Activated CD4-positive, alpha-beta T cell treated with anti-CD3 and anti-CD28 coated beads for 4 hours (primary cell): ENCODE measurements at regions not wholly inside any gene's neighbourhood (a gene's known extent, or its start where the extent isn't known, plus 50 kb on each side); places are given as distances from the start of the nearest gene placed in this dataset.
"Not testable (repeated sequence)": the region's sequence is repeated elsewhere in the genome, so short reads cannot be mapped to it uniquely, and the experiment has no call there.

Experiments
- DNase-seq, 2 donors: peaks; one replicate each; pipeline ENCODE4 v3.0.0-alpha.2; 2020

DNA sequence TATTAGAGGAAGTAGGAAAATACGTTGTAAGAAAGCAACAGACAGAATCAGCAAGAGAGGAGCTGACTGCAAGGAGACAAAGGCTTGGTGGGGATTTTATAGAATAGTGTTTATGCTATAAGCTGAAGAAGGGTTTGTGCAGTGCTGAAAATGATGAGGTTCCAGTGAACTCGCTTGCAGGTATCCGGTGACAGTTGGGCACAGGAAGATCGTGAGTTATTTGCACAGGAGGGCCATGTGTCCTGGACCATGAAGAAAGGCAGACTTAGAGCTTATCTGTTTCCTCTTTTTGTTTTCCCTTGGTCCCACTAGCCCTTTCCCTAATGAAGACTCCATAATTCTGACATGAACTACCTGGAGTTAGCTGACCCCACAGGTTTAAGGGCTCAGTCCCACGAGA is 61.4 kb downstream of the NXNL2 start:
- no peak for DNase-seq

GRCh38 chr9:88604836-88605511 is 70.0 kb downstream of the NXNL2 start:
- no peak for DNase-seq

DNA sequence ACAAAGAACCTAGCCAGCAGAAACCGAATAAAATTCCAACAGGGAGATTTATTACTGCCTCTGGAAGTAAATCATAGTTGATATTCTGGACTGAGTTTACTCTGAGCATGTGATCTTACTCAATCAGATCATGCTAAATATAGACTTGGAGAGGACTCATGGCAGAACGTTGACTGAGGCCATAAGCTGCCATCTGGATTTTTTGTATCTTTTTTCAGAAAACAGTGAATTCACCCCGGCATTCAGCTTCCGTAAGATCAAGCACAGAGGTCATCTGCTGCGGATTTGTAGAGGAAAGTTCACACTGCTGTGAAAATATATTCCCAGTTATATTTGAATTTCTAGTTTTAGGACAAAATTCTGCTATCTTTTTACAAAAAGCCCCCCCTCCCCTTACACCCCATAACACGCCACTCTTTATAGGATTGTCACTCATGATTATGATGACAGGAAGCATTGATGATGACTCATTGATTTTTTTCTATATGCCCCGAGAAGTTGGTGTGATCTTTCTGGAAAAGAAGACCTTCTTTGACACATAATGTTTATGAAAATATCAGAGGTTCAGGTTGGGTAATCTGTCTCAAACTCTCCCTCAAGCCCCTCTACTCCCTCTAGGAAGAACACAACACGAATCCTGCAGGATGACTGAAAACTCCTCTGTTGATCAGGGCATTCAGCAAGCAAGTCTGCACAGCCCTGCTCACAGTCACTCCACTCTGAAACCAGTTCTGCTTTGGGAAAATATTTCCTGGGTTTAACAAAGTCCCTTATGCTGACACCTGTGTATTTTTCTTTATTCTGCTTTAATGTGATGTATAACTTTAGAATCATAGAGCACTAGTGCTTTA is 70.8 kb downstream of the NXNL2 start:
- DNase-seq, result no peak

DNA sequence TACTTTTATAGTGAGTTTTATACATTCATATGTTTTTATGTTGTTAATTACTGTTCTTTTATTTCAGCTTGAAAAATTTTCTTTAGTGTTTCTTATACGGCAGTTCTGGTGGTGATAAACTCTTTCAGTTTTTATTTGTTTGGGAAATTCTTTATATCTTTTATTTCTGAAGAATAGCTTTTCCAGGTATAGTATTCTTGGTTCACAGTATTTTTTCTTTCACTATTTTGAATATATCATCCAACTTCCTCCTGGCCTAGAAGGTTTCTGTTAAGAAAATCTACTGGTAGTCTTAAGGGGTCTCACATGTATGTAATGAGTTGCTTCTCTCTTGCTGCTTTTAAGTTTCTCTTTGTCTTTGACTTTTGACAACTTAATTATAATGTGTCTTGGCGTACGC is 79.4 kb downstream of the NXNL2 start:
- DNase-seq, result no peak

DNA sequence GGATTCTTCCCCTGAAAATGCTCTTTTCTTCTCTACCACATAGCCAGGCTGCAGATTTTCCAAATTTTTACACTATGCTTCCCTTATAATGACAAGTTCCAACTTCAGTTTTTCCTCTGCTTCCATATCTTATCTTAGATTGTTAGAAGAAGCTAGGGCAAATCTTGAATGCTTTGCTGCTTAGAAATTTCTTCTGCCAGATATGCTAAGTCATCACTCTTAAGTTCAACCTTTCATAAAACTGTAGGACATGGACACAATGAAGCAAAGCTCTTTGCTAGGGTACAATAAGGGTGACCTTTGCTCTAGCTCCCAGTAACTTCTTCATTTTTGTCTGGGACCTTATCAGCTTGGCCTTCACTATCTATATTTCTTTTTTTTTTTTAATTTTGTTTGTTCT is 88.7 kb downstream of the NXNL2 start:
- no peak for DNase-seq

- no peak for DNase-seq
Observed at GRCh38 chr9:88628114-88628513, 93.1 kb downstream of the NXNL2 start.

- no peak for DNase-seq
Observed at GRCh38 chr9:88628811-88629210, 93.8 kb downstream of the NXNL2 start.

DNA sequence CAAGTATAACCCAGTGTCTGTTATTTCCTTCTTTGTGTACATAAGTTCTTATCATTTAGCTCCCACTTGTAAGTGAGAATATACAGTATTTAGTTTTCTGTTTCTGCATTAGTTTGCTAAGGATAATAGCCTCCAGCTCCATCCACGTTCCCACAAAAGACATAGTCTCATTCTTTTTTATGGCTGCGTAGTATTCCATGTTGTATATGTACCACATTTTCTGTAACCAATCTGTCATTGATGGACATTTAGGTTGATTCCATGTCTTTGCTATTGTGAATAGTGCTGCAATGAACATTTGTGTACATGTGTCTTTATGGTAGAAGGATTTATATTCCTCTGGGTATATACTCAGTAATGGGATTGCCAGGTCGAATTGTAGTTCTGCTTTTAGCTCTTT is 95.6 kb downstream of the NXNL2 start:
- not testable (repeated sequence) for DNase-seq

DNA sequence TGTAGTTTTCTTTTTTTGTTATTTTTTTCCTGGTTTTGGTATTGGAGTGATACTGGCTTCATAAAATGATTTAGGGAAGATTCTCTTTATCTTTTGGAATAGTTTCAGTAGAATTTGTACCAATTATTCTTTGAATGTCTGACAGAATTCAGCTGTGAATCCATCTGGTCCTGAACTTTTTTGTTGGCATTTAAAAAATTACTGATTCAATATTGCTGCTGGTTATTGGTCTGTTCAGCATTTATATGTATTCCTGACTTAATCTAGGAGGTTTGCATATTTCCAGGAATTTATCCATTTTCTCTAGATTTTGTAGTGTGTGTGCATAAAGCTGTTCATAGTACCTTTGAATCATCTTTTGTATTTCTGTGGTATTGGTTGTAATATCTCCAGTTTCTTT is 100.2 kb downstream of the NXNL2 start:
- no peak for DNase-seq

GRCh38 chr9:88641456-88642240 is 106.7 kb downstream of the NXNL2 start:
- DNase-seq, result no peak

GRCh38 chr9:88642336-88642735 is 107.4 kb downstream of the NXNL2 start:
- no peak for DNase-seq

DNA sequence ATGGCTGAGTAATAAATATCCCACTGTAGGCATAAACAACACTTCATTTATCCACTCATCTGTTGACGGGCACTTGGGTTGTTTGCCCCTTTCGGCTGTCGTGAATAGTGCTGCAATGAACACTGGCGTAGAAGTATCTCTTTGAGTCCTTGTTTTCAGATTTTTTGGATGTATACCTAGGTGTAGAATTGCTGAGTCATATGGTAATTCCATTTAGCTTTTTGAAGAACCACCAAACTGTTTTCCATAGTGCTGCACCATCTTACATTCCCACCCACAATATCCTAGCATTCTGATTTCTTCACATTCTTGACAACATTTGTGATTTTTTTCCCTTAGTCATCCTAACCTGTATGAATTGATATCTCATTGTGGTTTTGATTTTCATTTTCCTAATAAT is 109.0 kb downstream of the NXNL2 start:
- no peak for DNase-seq

- no peak for DNase-seq
Observed at GRCh38 chr9:88645172-88645878, 110.3 kb downstream of the NXNL2 start.

DNA sequence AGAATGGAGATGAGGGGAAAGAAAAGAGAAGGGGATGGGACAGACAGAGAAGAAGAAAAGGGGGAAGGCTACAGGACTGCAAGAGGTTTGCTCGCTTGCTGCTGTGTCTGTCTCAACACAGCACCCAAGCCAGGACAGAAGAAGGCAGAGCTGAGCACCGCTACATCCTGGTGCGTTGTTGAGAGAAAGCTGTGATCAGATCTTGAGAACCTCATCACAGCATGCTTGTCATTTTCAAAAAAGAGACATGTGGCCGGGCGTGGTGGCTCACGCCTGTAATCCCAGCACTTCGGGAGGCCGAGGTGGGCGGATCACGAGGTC is 110.9 kb downstream of the NXNL2 start:
- no peak for DNase-seq

DNA sequence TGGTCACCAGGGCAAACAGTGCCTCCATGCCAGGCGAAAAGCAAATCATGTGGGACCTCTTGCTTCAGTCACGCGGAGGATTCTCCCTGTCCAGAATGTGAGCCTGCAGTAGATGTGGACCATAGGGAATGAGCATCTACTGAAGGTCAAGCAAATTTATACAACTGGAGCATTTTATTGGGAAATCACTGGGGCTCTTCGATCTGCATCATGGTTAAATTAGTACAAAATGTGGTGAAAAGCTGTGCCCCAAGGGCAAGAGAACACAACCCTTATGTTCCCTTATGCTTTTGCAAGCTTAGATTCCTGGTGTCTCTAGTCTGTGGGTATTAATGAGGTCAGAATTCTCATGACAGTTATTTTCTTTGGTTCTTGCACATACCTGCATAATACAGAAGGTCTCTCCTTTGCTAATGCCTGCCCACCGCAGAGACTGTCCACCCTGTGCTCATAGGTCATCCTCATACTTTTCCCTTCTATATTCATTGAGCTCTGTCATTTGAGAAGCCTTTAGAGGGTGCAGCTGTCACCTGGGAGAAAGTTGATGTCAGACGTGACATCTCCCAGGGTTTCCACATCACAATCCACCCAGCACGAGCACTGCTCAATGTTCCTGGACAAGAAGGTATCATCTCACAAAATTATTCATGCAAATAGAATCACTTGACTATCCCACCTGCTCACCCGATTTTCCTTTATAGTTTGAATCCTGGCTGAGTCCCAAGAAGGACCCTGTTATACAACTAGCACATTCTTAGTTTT is 111.7 kb downstream of the NXNL2 start:
- no peak for DNase-seq

DNA sequence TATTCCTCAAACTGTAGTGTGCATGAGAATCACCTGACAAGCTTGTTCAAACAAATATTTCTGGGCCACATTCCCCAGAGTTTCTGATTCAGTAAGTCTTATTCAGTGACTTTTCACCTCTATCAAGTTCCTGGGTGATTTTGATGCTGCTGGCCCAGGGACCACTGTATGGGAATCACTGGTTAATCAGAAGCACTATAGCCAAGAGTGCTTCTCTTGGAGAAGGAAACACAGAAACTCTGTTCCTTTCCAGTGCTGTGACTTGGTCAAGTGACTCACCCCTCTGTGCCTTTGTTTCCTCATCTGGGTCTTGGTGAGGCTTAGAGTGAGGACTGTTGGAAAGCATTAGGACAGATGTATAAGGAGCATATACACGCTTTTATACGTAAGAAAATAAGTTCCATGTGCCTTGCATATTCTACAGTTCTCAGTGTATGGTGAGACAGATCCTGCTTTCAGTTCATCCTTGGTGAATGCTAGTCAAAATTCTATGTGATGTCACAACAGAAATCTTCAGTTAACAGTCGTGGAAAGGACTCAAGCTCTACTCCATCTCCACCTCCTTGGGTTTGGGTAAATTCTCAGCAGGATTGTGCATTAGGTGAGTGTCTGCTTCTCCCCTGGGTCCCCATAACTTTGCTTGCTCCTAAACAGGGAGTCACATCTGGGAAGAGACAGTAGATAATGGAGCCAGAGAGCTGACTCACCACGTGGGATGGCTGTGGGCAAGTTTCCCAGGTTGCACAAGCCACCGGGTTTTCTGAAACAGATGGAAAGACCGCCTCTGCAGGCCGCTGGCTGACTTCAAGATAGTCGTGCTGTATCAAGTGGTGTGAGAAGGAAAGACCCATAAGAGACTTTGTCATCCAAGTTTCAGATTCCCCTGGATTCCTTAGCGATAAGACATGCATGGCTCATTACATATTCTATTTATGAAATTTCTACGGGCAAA is 117.0 kb downstream of the NXNL2 start:
- DNase-seq, result no peak

DNA sequence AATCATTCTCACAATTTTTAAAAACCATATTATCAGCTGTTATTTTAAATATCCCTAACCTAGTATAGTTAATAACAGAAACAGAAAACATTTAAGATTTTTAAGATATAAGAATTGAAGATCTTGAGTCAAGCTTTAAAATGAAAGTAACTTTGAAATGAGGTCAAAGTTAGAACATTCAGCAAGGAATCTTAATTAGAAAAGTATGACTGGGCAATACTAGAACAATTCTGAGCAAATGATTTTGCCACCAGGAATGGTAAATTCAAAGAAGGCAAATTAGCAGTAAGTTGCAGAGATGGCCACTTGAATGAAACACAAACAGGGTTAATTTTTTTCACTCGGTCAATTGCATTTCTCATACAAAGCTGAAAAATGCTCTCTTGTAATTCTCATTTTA is 117.9 kb downstream of the NXNL2 start:
- no peak for DNase-seq

DNA sequence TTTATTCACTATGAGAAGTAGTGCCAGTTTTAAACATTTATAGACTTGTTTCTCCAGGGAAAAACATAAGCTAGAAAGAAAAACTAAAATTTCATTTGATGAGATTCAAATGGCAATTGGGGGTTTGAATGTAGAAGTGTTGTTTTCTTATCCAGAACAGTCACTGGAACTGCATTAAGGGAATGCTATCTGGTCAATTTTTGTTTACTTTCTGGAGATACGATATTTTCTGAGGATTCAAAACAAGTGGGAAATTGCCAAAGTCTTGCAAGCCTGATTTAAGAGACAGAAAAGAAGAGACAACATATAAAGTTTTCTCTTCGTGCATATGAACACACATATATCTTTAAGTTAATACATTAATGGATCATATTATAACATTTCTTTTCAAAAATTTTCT is 118.4 kb downstream of the NXNL2 start:
- no peak for DNase-seq

DNA sequence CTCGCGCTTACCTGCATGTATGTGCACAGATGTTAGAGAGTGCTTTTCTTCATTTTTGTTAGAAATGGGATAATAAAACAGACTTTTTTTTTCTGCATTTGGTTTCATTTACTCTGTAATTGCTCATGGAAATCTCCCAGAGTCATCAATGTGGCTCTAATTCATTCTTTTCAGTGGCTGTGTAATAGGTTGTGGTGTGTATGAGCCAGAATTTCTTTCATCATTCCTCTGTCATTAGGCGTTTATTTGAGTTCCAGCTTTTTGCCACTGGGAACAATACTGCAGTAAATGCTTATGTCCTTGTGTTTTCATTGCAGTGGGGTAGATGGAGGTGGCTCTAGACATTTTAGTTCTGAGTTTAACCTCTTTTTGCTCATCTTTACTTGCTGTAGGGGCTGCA is 118.9 kb downstream of the NXNL2 start:
- DNase-seq, result no peak

- no peak for DNase-seq
Observed at GRCh38 chr9:88657893-88658292, 122.9 kb downstream of the NXNL2 start.

DNA sequence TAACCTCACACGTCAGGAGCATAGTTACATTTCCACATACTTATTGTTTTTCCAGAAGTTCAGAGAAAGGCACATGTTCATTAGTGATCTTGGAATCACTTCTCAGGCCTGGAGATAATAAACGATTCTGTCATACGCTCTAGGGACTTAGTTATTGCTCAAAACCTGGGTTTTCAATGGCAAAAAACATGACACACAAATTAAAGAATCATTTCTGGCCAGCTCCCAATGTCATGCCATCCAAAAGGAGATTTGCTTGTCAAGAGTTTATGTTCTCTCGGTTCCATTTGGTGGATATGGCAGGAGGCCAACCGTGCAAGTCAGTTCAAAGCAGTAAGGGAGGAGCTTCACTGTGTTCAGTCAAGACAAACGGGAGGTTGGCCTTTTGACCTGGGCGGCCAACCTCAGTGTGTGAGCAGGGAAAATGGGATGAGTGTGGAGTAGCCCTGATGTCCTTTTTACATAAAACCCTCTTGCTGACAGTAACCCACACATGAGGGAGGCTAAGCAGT is 123.4 kb downstream of the NXNL2 start:
- no peak for DNase-seq
